Central memory CD4-positive, alpha-beta T cell (primary cell): ENCODE measurements at regions not wholly inside any gene's neighbourhood (a gene's known extent, or its start where the extent isn't known, plus 50 kb on each side); places are given as distances from the start of the nearest gene placed in this dataset.
"Not testable (repeated sequence)": the region's sequence is repeated elsewhere in the genome, so short reads cannot be mapped to it uniquely, and the experiment has no call there.

Experiments used
- DNase-seq: peaks from one replicate; pipeline ENCODE4 v3.0.0; 2022

- DNase-seq = no peak
These were observed 536.1 kb upstream of the AUTS2 start for GRCh38 chr7:69062020-69062765.

DNA sequence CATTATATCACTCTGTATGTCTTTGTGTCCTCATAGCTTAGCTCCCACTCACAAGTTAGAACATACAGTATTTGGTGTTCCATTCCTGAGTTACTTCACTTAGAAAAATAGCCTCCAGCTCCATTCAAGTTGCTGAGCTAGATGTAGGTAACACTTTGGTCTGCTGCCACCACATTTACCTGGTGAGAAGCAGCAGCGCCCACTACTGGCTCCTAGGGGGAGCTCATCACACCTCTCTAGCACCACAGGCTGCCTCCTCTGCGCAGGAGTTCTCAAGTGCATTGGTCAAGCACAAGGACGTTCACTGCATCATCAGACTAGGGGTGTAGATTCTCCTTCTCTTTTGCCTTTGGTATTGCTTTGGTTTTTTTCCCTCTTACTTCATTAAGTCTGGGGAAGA, 530.9 kb upstream of the AUTS2 start:
- no peak for DNase-seq

DNA sequence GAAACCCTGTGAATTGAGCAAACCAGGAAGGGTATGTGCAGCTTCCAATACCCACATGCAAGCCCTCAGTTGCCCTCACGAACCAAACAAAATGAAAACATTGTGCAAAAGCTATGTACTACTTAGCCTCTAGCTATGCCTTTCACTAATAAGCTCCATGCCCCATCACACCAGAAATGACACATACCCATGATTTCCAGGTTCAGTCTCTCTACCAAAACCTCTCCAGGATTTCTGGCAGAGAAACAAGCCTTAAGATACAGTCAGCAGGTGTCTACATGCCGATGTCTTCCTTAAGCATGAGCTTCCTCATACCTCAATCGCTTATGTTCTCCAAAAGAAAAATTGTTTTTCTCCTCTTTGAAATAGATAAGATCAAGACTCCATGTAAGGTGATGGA, 527.8 kb upstream of the AUTS2 start:
- DNase-seq = no peak

- DNase-seq = no peak
These were observed 521.7 kb upstream of the AUTS2 start for GRCh38 chr7:69076566-69076965.

- no peak for DNase-seq
These were observed 519.1 kb upstream of the AUTS2 start for GRCh38 chr7:69078997-69079769.

DNA sequence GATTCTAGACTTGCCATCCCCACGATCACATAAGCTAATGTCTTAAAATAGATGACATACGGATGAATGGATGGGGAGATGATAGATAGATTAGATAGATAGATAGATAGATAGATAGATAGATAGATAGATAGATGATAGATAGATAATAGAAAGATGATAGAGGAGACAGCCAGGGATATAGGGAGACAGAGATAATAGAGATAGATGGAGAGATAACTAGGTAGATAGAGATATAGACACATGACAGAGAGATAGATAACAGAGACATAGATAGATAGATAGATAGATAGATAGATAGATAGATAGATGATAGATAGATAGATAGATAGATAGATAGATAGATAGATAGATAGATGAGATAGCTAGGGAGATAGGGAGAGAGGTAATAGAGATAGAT, 511.0 kb upstream of the AUTS2 start:
- not testable (repeated sequence) for DNase-seq

DNA sequence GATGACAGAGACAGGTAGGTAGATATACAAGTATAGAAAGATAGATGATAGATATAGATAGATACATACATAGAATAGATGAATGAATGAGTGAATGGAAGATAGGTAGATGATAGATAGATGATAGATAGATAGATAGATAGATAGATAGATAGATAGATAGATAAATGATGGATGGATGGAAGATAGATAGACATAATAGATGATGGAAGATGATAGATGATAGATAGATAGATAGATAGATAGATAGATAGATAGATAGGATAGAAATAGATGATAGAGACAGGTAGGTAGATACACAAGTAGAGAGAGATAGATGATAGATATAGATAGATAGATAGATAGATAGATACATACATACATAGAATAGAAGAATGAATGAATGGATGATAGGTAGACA, 510.1 kb upstream of the AUTS2 start:
- DNase-seq = no peak

DNA sequence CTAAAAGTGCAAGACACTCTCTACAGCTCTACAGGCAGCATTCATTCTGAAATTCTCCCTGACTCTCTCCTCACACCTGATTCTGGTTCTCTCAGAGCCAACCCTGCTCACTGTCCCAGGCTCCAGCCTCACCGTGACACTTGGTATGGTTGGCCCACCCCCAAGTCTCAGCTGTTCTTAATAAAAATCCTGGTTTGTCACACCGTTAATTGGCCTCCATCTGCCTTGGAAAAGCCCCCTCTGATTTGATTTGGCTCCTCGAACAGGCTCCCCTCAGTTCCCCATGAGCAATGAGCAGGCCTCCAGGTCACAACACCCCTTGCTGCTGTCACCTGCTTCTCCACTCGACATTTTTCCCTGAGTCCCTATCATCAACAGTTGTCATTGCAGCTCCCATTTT, 507.3 kb upstream of the AUTS2 start:
- DNase-seq = no peak

- DNase-seq = no peak
These were observed 506.8 kb upstream of the AUTS2 start for GRCh38 chr7:69091521-69091920.

DNA sequence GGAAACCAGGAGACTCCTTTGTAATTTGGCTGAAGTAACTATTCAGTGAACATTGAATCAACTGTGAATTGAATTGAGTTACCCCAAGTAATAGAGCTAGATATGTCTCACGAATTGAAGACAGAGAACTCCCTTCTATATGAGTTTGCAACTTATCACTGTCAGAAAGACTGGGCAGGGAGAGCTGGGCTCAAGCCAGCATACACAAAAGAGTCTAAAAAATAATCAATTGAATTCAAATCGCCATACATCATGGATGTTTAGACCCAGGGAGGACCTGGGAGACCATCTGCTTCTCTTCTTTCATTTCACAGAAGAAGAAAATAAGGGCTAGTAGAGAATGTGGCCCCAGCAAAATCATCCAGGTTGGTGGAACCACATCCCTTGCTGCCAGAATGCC, 503.1 kb upstream of the AUTS2 start:
- DNase-seq = no peak

DNA sequence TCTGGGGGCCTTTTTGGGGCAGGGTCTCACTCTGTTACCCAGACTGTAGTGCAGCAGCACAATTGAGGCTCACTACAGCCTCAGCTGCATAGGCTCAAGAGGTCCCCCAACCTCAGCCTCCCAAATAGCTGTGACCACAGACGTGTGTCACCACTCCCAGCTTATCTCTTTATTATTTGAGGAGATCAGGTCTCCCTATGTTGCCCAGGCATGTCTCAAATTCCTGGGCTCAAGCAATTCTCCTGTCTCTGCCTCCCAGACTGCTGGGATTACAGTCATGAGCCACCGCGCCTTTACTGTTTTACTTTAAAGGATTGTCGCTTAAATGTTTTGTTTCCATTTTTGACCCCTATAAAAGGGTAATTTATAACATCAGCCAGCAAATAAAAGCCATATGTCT, 502.6 kb upstream of the AUTS2 start:
- no peak for DNase-seq

- DNase-seq = no peak
These were observed 494.3 kb upstream of the AUTS2 start for GRCh38 chr7:69104023-69104422.

- no peak for DNase-seq
These were observed 493.2 kb upstream of the AUTS2 start for GRCh38 chr7:69105092-69105491.

GRCh38 chr7:69105981-69106380, 492.3 kb upstream of the AUTS2 start:
- DNase-seq = no peak

DNA sequence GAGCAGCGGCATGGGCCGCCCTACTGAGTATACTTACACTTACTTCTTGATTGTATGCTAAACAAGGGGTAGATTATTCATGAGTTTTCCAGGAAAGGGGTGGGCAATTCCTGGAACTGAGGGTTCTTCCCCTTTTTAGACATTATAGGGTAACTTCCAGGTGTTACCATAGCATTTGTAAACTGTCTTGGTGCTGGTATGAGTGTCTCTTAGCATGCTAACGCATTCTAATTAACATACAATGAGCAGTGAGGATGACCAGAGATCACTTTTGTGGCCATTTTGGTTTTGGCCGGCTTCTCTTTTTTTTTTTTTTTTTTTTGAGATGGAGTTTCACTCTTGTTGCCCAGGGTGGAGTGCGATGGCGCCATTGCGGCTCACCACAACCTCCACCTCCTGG, 491.8 kb upstream of the AUTS2 start:
- not testable (repeated sequence) for DNase-seq

DNA sequence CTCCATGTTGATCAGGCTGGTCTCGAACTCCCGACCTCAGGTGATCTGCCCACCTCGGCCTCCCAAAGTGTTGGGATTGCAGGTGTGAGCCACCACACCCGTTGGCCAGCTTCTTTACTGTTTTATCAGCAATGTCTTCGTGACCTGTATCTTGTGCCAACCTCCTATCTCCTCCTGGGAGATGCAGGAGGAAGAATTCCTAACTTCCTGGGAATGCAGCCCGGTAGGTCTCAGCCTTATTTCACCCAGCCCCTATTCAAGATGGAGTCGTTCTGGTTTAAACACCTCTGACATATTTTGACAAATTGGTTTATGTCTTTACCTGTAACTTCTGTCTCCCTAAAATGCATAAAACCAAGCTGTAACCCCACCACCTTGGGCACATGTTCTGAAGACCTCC, 491.3 kb upstream of the AUTS2 start:
- DNase-seq = not testable (repeated sequence)

DNA sequence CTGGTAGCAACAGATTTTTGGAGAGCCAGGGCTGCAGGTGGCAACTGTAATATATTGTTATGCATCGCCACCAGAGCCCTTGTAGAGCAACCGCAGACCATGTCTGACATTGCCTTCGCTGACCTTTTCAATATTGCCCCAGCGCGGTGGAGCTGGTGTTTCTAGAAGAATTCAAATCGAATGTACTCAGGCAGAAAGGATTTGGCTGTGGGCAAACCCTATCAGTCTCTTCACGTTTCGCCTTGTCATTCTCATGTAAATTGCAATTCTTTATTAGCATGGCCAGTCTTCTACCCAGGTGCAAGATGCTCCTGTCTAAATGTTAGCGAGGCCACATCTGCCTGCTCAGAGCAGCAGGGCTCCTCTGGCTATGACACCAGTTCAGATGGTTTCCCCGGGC, 490.2 kb upstream of the AUTS2 start:
- DNase-seq = no peak

GRCh38 chr7:69109246-69109645, 489.0 kb upstream of the AUTS2 start:
- DNase-seq = no peak

- DNase-seq = no peak
These were observed 488.4 kb upstream of the AUTS2 start for GRCh38 chr7:69109879-69110278.

DNA sequence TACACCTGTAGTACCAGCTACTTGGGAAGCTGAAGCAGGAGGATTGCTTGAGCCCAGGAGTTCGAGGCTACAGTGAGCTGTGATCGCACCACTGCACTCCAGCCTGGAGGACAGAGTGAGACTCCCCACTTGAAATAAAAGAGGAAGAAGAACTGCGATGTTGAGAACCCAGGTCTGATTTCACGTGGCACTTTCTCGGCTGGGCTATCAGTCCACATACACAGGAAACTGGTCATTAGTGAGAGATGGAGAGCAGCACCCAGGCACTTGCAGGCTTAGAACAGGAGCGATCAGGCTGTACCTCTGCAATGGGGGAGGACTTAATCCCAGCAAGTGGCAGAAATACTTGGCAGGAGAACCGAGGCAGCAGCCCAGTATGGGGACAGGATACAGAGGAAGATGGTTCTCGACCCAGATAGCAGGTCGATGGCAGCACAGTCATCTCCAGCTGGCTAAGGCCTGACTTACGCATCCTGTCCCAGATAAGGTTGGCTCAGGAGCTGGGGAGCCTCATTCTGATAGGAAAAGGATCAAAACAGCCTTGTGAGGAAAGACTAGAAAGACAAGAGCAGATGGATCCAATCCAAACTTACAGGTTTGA, 487.7 kb upstream of the AUTS2 start:
- no peak for DNase-seq

DNA sequence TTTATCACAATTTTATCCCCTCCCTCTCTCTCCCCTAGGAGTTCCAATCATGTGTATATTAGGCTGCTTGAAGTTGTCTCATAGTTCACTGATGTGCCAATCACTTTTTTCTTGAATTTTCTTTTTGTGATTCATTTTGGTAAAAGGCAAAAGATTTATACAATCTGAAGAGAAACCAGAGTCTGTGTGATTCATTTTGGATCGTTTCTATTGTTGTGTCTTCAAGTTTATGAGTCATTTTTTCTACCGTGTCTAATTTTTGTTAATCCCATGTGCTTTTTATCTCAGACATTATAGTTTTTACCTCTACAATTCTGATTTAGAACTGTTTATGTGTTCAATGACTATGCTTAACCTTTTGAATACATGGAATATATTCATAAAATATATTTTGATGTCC, 483.9 kb upstream of the AUTS2 start:
- no peak for DNase-seq

DNA sequence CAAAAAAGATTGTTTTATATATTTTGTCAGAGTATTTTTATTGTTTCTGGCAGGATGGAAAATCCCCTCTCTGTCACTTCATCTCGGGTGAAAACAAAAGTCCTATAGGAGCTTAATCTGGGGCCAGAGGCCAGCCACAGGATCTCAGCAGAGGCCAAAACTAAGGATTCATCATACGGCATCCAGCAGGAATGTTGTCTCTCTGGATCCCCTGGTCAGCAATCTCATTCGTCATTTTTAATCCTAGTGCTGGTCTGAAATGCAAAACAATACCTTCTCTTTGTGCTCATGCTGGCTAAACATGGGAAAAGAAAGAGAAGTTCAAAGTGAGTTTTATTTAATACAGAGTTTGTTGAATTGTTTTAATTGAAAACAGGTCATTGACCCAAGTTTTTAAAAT, 482.5 kb upstream of the AUTS2 start:
- DNase-seq = no peak

DNA sequence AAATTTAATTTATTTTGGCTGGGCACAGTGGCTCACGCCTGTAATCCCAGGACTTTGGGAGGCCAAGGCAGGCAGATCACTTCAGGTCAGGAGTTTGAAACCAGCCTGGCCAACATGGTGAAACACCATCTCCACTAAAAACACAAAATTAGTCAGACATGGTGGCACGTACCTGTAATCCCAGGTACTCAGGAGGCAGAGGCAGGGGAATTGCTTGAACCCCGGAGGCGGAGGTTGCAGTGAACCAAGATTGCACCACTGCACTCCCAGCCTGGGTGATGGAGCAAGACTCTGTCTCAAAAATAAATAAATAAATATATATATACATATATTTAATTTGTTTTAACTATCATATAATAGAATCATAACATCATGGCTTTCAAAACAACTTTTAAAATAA, 482.1 kb upstream of the AUTS2 start:
- DNase-seq = not testable (repeated sequence)

DNA sequence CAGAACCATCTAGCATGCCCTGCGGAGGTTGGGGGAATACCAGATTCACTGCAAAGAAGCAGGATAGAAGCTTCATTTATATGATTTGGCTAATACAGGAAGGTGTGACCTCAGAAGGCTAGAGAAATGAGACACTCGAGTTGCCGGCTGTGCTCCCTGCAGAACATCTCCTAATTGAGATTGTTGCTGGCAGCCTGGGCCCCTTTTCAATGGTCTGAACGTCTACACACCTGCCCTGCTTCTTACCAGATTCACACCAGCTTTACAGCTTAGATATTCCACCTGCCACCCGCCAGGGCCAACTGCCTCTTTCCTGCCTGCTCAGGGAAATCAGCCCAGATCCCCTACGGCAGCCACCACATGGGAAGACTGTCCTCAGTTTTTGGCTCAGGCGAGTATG, 475.3 kb upstream of the AUTS2 start:
- no peak for DNase-seq
